DND-41 (cell line): ENCODE measurements at regions not wholly inside any gene's neighbourhood (a gene's known extent, or its start where the extent isn't known, plus 50 kb on each side); places are given as distances from the start of the nearest gene placed in this dataset.

ENCODE experiments used
- ATAC-seq: fragments of 200-7000 bp; cut with Tn5 transposase; 3 replicates; pipeline ENCODE4 v1.9.1; 2021; ENCODE audit warnings: low read depth; ENCODE audit not compliant: insufficient read depth
- DNase-seq: peaks from one replicate; pipeline ENCODE4 v3.0.0-alpha.2; 2020
- H2AFZ ChIP-seq: 2 replicates; pipeline ENCODE4 v1.6.0; 2012; ENCODE audit warnings: low read depth, low read length
- H3K27ac ChIP-seq: 2 replicates; pipeline ENCODE4 v1.5.1; 2012; ENCODE audit warnings: low read length, inconsistent platforms
- H3K27me3 ChIP-seq: fragments of 200-600 bp; sonication (generic); 2 replicates; pipeline ENCODE4 v1.6.0; 2012; ENCODE audit warnings: low read length, mild to moderate bottlenecking, inconsistent platforms; ENCODE audit not compliant: insufficient read depth, poor library complexity
- H3K36me3 ChIP-seq: 2 replicates; pipeline ENCODE4 v1.5.1; 2012; ENCODE audit warnings: low read length, inconsistent platforms; ENCODE audit not compliant: insufficient read depth
- H3K4me1 ChIP-seq: 2 replicates; pipeline ENCODE4 v1.5.1; 2012; ENCODE audit warnings: mild to moderate bottlenecking, low read length; ENCODE audit not compliant: insufficient read depth
- H3K4me2 ChIP-seq: 2 replicates; pipeline ENCODE4 v1.6.0; 2012; ENCODE audit warnings: mild to moderate bottlenecking, moderate library complexity, low read length, inconsistent platforms; ENCODE audit not compliant: insufficient read depth
- H3K4me3 ChIP-seq, 2 experiments: fragments of 200-600 bp in 1 of 2; shearing (Covaris generic) in 1 of 2; 2 replicates each; pipeline ENCODE4 v1.5.1; 2012 to 2016; ENCODE audit warnings: inconsistent platforms in 2 of 2, low read length in 2 of 2, mild to moderate bottlenecking in 2 of 2, low read depth in 1 of 2, moderate library complexity in 1 of 2
- H3K79me2 ChIP-seq: 2 replicates; pipeline ENCODE4 v1.6.0; 2012; ENCODE audit warnings: low read length, inconsistent platforms; ENCODE audit not compliant: insufficient read depth
- H3K9ac ChIP-seq: 2 replicates; pipeline ENCODE4 v1.6.0; 2012; ENCODE audit warnings: low read depth, mild to moderate bottlenecking, inconsistent platforms, low read length, moderate library complexity
- H3K9me3 ChIP-seq: 2 replicates; pipeline ENCODE4 v1.5.1; 2012; ENCODE audit warnings: low read length, moderate library complexity, mild to moderate bottlenecking, inconsistent platforms; ENCODE audit not compliant: insufficient read depth, severe bottlenecking
- H4K20me1 ChIP-seq: 2 replicates; pipeline ENCODE4 v1.6.0; 2012; ENCODE audit warnings: low read length; ENCODE audit not compliant: insufficient read depth
- EZH2 ChIP-seq: IDR thresholded peaks from 3 replicates; pipeline ENCODE4 v1.6.1; 2012; ENCODE audit warnings: borderline replicate concordance, low read depth, mild to moderate bottlenecking, moderate library complexity, low read length, inconsistent platforms; ENCODE audit not compliant: severe bottlenecking
- TF ChIP-seq, protein P1 (sequence below): IDR thresholded peaks from 2 replicates; pipeline ENCODE4 v1.5.1; 2012; ENCODE audit warnings: borderline replicate concordance, low read length, moderate library complexity, mild to moderate bottlenecking; ENCODE audit not compliant: poor library complexity, severe bottlenecking; ENCODE audit errors: extremely low read depth

DNA sequence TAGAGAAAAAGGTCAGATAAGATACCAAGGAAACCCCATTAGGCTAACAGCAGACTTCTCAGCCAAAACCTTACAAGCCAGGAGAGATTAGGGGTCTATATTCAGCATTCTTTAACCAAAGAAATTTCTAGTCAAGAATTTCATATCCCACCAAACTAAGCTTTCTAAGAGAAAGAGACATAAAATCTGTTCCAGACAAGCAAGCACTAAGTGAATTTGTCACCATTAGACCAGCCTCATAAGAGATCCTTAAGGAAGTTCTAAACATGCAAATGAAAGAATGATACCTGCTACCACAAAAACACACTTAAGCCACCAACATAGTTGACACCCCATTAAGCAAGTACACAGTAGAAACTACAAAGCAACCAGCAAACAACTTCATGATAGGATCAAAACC lies 276.2 kb downstream of the C11orf87 start:
- Histone ChIP-seq H3K9ac (no peak overlapping the region), H3K79me2 (no peaks in the 10 kb centered on the region), H2AFZ (no peak overlapping the region), H3K36me3 (no peaks in the 10 kb centered on the region), H3K4me2 (no peak overlapping the region), H3K4me3 (no peak overlapping the region), H3K27ac (no peak overlapping the region), H4K20me1 (no peaks in the 10 kb centered on the region), H3K9me3 (peaks cover 20% of the 10 kb centered on the region), H3K27me3 (no peaks in the 10 kb centered on the region), H3K4me1 (no peaks in the 10 kb centered on the region)
- DNase-seq: no peak
- TF ChIP-seq, protein P1, sequence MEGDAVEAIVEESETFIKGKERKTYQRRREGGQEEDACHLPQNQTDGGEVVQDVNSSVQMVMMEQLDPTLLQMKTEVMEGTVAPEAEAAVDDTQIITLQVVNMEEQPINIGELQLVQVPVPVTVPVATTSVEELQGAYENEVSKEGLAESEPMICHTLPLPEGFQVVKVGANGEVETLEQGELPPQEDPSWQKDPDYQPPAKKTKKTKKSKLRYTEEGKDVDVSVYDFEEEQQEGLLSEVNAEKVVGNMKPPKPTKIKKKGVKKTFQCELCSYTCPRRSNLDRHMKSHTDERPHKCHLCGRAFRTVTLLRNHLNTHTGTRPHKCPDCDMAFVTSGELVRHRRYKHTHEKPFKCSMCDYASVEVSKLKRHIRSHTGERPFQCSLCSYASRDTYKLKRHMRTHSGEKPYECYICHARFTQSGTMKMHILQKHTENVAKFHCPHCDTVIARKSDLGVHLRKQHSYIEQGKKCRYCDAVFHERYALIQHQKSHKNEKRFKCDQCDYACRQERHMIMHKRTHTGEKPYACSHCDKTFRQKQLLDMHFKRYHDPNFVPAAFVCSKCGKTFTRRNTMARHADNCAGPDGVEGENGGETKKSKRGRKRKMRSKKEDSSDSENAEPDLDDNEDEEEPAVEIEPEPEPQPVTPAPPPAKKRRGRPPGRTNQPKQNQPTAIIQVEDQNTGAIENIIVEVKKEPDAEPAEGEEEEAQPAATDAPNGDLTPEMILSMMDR: no peak
- TF ChIP-seq EZH2: no peak
- ATAC-seq: no peak

- Histone ChIP-seq H4K20me1 (no peaks in the 10 kb centered on the region), H3K27me3 (no peaks in the 10 kb centered on the region), H3K4me3 (no peak overlapping the region), H3K36me3 (no peaks in the 10 kb centered on the region), H3K4me2 (no peak overlapping the region), H3K27ac (no peak overlapping the region), H3K79me2 (no peaks in the 10 kb centered on the region), H3K9me3 (no peaks in the 10 kb centered on the region), H2AFZ (no peak overlapping the region), H3K9ac (no peak overlapping the region), H3K4me1 (no peaks in the 10 kb centered on the region)
- ATAC-seq (no peak), DNase-seq (no peak)
- no peak for TF ChIP-seq EZH2
- TF ChIP-seq, protein P1: no peak
Observed at GRCh38 chr11:109704432-109704831, 282.4 kb downstream of the C11orf87 start.

GRCh38 chr11:109706945-109707344 lies 285.0 kb downstream of the C11orf87 start:
- no peaks in the 10 kb centered on the region for H3K79me2 ChIP-seq
- no peak overlapping the region for H3K4me2 ChIP-seq
- no peaks in the 10 kb centered on the region for H3K27me3 ChIP-seq
- H3K9ac ChIP-seq: no peak overlapping the region
- no peak overlapping the region for H2AFZ ChIP-seq
- no peaks in the 10 kb centered on the region for H3K4me1 ChIP-seq
- H3K27ac ChIP-seq: no peak overlapping the region
- H3K9me3 ChIP-seq: no peaks in the 10 kb centered on the region
- TF ChIP-seq EZH2: no peak
- TF ChIP-seq, protein P1: no peak
- H3K36me3 ChIP-seq: no peaks in the 10 kb centered on the region
- ATAC-seq (no peak), DNase-seq (no peak)
- H4K20me1 ChIP-seq: no peaks in the 10 kb centered on the region
- no peak overlapping the region for H3K4me3 ChIP-seq

GRCh38 chr11:109707411-109707810 lies 285.4 kb downstream of the C11orf87 start:
- no peak overlapping the region for H3K9ac ChIP-seq
- no peak overlapping the region for H3K4me3 ChIP-seq
- no peaks in the 10 kb centered on the region for H3K79me2 ChIP-seq
- no peak for DNase-seq
- H3K27me3 ChIP-seq: no peaks in the 10 kb centered on the region
- no peaks in the 10 kb centered on the region for H3K4me1 ChIP-seq
- H3K4me2 ChIP-seq: no peak overlapping the region
- ATAC-seq: no peak
- H3K9me3 ChIP-seq: no peaks in the 10 kb centered on the region
- H4K20me1 ChIP-seq: no peaks in the 10 kb centered on the region
- H2AFZ ChIP-seq: no peak overlapping the region
- no peak overlapping the region for H3K27ac ChIP-seq
- no peaks in the 10 kb centered on the region for H3K36me3 ChIP-seq
- no peak for TF ChIP-seq EZH2
- TF ChIP-seq, protein P1: no peak
